ENCODE measurements at regions not wholly inside any gene's neighbourhood (a gene's known extent, or its start where the extent isn't known, plus 50 kb on each side); places are given as distances from the start of the nearest gene placed in this dataset.

GRCh38 chr3:72452745-72453144 lies 395.5 kb downstream of the SHQ1 start:
- intact Hi-C loops (cut with micrococcal nuclease; ENCODE audit: unreplicated experiment) = no loop called here
- ATAC-seq (no peak), DNase-seq (ENCODE audit: low read depth, low spot score) (no peak)
- no peak overlapping the region for H3K4me3 ChIP-seq (ENCODE audit: low read depth in 2 of 2, low read length in 2 of 2)
- H3K36me3 ChIP-seq (ENCODE audit: control insufficient read depth, insufficient read depth, low read length) = no peaks in the 10 kb centered on the region
- CTCF ChIA-PET = no interaction called here
- H3K9me3 ChIP-seq (ENCODE audit: control insufficient read depth, insufficient read depth, low read depth, low read length) = no peaks in the 10 kb centered on the region
- H3K4me1 ChIP-seq (ENCODE audit: control insufficient read depth, insufficient read depth, low read length) = no peaks in the 10 kb centered on the region
- BruUV-seq (replicated peaks) = no TSS peak
- peaks cover 6% of the 10 kb centered on the region; the same call in 1 of the 2 replicates for H3K27me3 ChIP-seq (ENCODE audit: control insufficient read depth, insufficient read depth, low read length)
- in situ Hi-C loops (cut with HindIII; ENCODE audit: low pct_unique_long_range_greater_than_20kb, low sequenced_read_pairs) = no loop called here
- no peak for TF ChIP-seq POLR2AphosphoS5 (IDR thresholded peaks at IDR 0.05; ENCODE audit: low read depth, low read length)
- POLR2A ChIA-PET = no interaction called here
- H3K27ac ChIP-seq (ENCODE audit: low read length) = no peak overlapping the region

- ChIA-PET POLR2A (no interaction called here), CTCF (no interaction called here)
- no peak overlapping the region for H3K27ac ChIP-seq (ENCODE audit: low read length)
- H3K9me3 ChIP-seq (ENCODE audit: control insufficient read depth, insufficient read depth, low read depth, low read length) = no peaks in the 10 kb centered on the region
- H3K4me1 ChIP-seq (ENCODE audit: control insufficient read depth, insufficient read depth, low read length) = no peaks in the 10 kb centered on the region
- in situ Hi-C loops (cut with HindIII; ENCODE audit: low pct_unique_long_range_greater_than_20kb, low sequenced_read_pairs) = no loop called here
- no TSS peak for BruUV-seq (replicated peaks)
- DNase-seq (ENCODE audit: low read depth, low spot score) = no peak
- H3K27me3 ChIP-seq (ENCODE audit: control insufficient read depth, insufficient read depth, low read length) = peaks cover 6% of the 10 kb centered on the region; the same call in 1 of the 2 replicates
- H3K4me3 ChIP-seq (ENCODE audit: low read depth in 2 of 2, low read length in 2 of 2) = no peak overlapping the region
- no peaks in the 10 kb centered on the region for H3K36me3 ChIP-seq (ENCODE audit: control insufficient read depth, insufficient read depth, low read length)
- intact Hi-C loops (cut with micrococcal nuclease; ENCODE audit: unreplicated experiment) = no loop called here
- TF ChIP-seq REST (IDR thresholded peaks at IDR 0.05; ENCODE audit: insufficient read depth in 1 of 2, low read depth in 2 of 2, low read length in 1 of 2) (no peak), SIN3A (IDR thresholded peaks at IDR 0.05; ENCODE audit: borderline replicate concordance, insufficient read depth, low read depth, low read length) (no peak), CTCF (IDR thresholded peaks at IDR 0.05) (no peak), POLR2AphosphoS5 (IDR thresholded peaks at IDR 0.05; ENCODE audit: low read depth, low read length) (no peak), TCF7L2 (IDR thresholded peaks at IDR 0.05; ENCODE audit: low read depth, low read length) (no peak)
- ATAC-seq = no peak
These were observed 396.4 kb downstream of the SHQ1 start for GRCh38 chr3:72451841-72452240.

- TF ChIP-seq REST (IDR thresholded peaks at IDR 0.05; ENCODE audit: insufficient read depth in 1 of 2, low read depth in 2 of 2, low read length in 1 of 2) = no peak
- TF ChIP-seq CTCF (IDR thresholded peaks at IDR 0.05) = no peak
- no peak for TF ChIP-seq POLR2AphosphoS5 (IDR thresholded peaks at IDR 0.05; ENCODE audit: low read depth, low read length)
- no peak for TF ChIP-seq SIN3A (IDR thresholded peaks at IDR 0.05; ENCODE audit: borderline replicate concordance, insufficient read depth, low read depth, low read length)
- TF ChIP-seq TCF7L2 (IDR thresholded peaks at IDR 0.05; ENCODE audit: low read depth, low read length) = no peak
- ChIA-PET POLR2A (no interaction called here), CTCF (no interaction called here)
- no TSS peak for BruUV-seq (replicated peaks)
- Histone ChIP-seq H3K27ac (ENCODE audit: low read length) (no peak overlapping the region), H3K4me1 (ENCODE audit: control insufficient read depth, insufficient read depth, low read length) (peaks cover 7% of the 10 kb centered on the region; the same call in 1 of the 2 replicates), H3K4me3 (ENCODE audit: low read depth in 2 of 2, low read length in 2 of 2) (no peak overlapping the region), H3K36me3 (ENCODE audit: control insufficient read depth, insufficient read depth, low read length) (peaks cover 5% of the 10 kb centered on the region; the same call in 1 of the 2 replicates), H3K27me3 (ENCODE audit: control insufficient read depth, insufficient read depth, low read length) (peaks cover 6% of the 10 kb centered on the region; the same call in 1 of the 2 replicates), H3K9me3 (ENCODE audit: control insufficient read depth, insufficient read depth, low read depth, low read length) (no peaks in the 10 kb centered on the region)
- intact Hi-C loops (cut with micrococcal nuclease; ENCODE audit: unreplicated experiment) (no loop called here), in situ Hi-C loops (cut with HindIII; ENCODE audit: low pct_unique_long_range_greater_than_20kb, low sequenced_read_pairs) (no loop called here)
- no peak for DNase-seq (ENCODE audit: low read depth, low spot score)
- no peak for ATAC-seq
These were observed 398.7 kb downstream of the SHQ1 start for GRCh38 chr3:72449551-72449950.
